BJ (cell line): ENCODE measurements at regions not wholly inside any gene's neighbourhood (a gene's known extent, or its start where the extent isn't known, plus 50 kb on each side); places are given as distances from the start of the nearest gene placed in this dataset.

Experiments used
- CTCF ChIA-PET: fragments of 350-600 bp; formaldehyde crosslinking; extraction: SDS; loops from one replicate; lab custom pipeline; 2021; ENCODE audit warnings: antibody characterized with exemption, inconsistent platforms; lab: Yijun Ruan, JAX
- POLR2A ChIA-PET: fragments of 300-600 bp; sonication (Branson Sonifier 250); formaldehyde crosslinking; extraction: SDS; loops from one replicate; lab custom pipeline; 2021; ENCODE audit warnings: antibody characterized with exemption; lab: Charles Lee
- DNase-seq: peaks from one replicate; pipeline ENCODE4 v3.0.0-alpha.2; 2011; ENCODE audit warnings: low read depth
- H3K27me3 ChIP-seq: 2 replicates; pipeline ENCODE4 v1.6.0; 2011; ENCODE audit warnings: low read length; ENCODE audit not compliant: control insufficient read depth, insufficient read depth
- H3K36me3 ChIP-seq: 2 replicates; pipeline ENCODE4 v1.5.1; 2011; ENCODE audit warnings: low read length; ENCODE audit not compliant: control insufficient read depth, insufficient read depth
- H3K4me3 ChIP-seq: 2 replicates; pipeline ENCODE4 v1.5.1; 2011; ENCODE audit warnings: low read depth, mild to moderate bottlenecking, control low read depth, low read length
- CTCF ChIP-seq: IDR thresholded peaks from 2 replicates; pipeline ENCODE4 v1.5.1; 2011; ENCODE audit warnings: low read depth, mild to moderate bottlenecking, control low read depth, inconsistent platforms, low read length, moderate library complexity; ENCODE audit not compliant: insufficient read depth

DNA sequence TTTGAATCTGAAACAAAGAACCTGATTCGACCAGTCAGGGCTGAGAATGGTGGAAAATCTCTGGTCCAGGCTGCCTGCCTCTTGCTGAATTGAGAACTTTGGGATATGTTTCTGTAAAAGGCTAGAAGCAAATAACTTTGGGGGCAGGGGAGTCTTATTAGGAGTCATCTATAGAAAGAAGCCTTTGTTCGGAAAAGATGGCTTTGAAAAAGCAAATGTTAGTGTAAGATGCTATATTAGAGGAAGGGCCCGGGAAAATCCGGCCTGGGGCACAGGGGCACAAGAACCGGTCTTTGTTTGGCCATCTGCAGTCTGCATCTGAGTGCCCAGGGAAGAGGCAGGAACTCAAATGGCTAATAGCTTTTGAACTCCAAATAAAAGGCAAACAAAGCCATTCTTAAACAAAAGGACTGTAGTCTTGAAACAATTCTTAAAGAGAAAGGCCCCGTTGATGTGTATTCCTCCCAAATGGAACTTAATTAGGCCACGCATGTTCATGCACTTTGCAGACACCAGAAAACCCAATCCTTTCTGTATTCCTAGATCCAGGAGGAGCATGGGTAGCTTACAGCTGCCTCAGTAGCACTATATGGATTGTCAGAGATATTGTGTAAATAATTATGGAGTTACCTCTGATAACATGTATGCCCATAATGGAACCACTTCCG is 180.0 kb upstream of the ARL4C start:
- Histone ChIP-seq H3K4me3 (no peak overlapping the region), H3K36me3 (no peaks in the 10 kb centered on the region), H3K27me3 (no peaks in the 10 kb centered on the region)
- CTCF ChIA-PET: interaction anchor here (1.1 to 2.9 kb wide), 2 partner anchors 9 to 112 kb away, joined by 3 to 7 read pairs; no protein-coding TSS in a partner anchor
- TF ChIP-seq CTCF: no peak
- POLR2A ChIA-PET: no interaction called here
- no peak for DNase-seq

DNA sequence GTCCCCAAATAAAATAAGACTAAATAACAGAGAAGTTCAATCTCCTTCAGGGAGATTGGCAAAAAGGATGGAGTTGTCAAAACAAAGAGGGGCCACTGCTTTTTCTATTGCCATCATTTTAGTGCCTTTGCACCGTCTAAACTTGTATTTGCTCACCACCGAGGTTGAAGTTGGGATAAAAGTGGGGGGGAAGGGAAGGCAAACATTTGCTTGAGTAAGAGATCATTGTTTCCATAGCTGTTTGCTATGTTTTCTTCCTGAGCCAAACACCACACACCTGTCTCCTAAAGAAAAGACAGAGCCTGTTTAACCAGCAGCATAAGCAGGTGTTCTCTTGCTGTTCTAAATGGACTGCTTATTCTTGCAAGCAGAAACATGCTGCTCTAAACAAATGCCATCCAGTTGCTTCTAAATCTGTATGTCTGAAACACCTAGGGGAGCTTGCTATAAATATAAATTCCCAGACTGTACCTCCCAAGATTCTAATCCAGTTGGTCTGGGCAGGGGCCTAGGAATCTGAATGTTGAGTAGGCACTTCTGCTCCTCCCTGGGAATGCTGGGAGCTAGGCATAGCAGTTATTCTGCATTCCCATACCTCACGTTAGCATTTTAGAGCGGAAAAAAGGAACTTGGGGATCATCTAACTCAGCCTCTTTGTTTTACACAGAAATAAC is 179.4 kb upstream of the ARL4C start:
- Histone ChIP-seq H3K27me3 (no peaks in the 10 kb centered on the region), H3K4me3 (no peak overlapping the region), H3K36me3 (no peaks in the 10 kb centered on the region)
- POLR2A ChIA-PET: no interaction called here
- DNase-seq: no peak
- no peak for TF ChIP-seq CTCF
- CTCF ChIA-PET: interaction anchor here (0.8 to 2.9 kb wide), 2 partner anchors 8 to 273 kb away, joined by 3 to 7 read pairs; no protein-coding TSS in a partner anchor

DNA sequence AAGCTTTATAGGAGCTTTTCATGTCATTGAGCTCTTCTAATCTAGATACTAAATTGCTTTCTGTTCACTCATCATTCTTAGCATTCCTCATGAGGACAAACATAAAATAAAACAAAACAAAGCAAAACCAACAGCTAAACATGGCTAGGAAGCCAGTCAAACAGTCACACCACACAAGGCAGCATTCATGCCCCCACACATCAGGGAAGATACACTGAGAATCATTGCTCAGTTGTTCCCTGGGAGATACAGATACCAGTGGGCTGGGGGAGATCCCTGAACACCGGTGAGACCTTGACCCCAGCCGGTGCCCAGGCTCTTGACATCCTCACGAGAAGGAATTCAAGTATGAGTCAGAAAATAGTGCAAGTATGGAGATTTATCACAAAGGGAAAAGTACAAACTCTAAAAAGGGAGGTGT is 177.9 kb upstream of the ARL4C start:
- POLR2A ChIA-PET: interaction anchor here (0.6 to 0.9 kb wide), 3 partner anchors 20 to 941 kb away, joined by 3 to 4 read pairs (median 4); no protein-coding TSS in a partner anchor
- DNase-seq: peak; percentile 72
- CTCF ChIA-PET: interaction anchor here (0.8 kb wide), 1 partner anchor 110 kb away, joined by 3 read pairs; no protein-coding TSS in a partner anchor

DNA sequence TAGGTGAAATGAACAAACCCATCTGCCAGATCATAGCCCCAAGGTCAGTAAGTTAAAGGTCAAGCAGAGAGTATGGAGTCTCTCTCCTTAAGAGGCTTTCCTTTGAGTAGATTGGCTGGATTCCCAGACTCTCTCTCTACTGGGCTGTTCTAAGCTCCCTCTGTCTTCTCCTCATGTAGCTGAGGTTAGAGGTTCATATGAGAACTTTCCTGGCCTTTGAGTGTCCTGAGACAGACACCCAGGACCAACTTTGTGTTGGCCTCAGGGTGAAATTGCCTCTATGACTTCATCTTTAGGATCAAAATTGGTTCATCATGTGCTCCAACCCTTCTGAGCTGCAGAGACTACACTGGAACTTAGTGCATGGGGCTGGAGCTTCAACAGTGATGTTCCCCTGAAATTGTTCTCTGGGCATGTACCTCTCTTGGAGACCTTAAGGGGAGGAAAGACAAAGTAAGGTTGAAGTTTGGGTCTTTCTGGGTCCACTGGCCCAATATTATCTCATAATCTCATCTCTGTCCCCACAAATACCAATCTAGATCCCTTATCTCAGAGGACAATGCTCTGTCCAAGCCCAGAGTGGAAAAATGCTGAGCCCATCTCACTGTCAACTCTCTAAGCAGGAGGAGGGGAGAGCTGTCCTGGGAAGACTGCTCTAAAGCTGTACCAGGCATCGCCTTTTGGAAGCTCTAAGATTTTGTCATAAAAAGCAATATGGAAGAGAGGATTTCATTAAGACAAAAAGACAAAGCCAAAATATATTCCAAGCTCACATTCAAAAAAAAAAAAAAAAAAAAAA is 177.3 kb upstream of the ARL4C start:
- CTCF ChIA-PET: interaction anchor here (0.8 to 1.9 kb wide), 4 partner anchors 13 to 370 kb away, joined by 3 to 4 read pairs (median 3); no protein-coding TSS in a partner anchor

More for the DNA sequence above, 177.9 kb upstream of the ARL4C start:
- no peak overlapping the region for H3K4me3 ChIP-seq
- no peaks in the 10 kb centered on the region for H3K36me3 ChIP-seq
- H3K27me3 ChIP-seq: no peaks in the 10 kb centered on the region
- TF ChIP-seq CTCF: no peak

More for the DNA sequence above, 177.3 kb upstream of the ARL4C start:
- no peak for TF ChIP-seq CTCF
- H3K27me3 ChIP-seq: no peaks in the 10 kb centered on the region
- POLR2A ChIA-PET: interaction anchor here (0.6 to 0.9 kb wide), 3 partner anchors 21 to 941 kb away, joined by 3 to 4 read pairs (median 4); no protein-coding TSS in a partner anchor
- no peak overlapping the region for H3K4me3 ChIP-seq
- no peaks in the 10 kb centered on the region for H3K36me3 ChIP-seq
- no peak for DNase-seq
